Stimulated activated CD8-positive, alpha-beta memory T cell treated with anti-CD3 and anti-CD28 coated beads, Interleukin-4, amount 100 ng/mL, for 24 hours (primary cell): ENCODE measurements at regions not wholly inside any gene's neighbourhood (a gene's known extent, or its start where the extent isn't known, plus 50 kb on each side); places are given as distances from the start of the nearest gene placed in this dataset.
"Not testable (repeated sequence)": the region's sequence is repeated elsewhere in the genome, so short reads cannot be mapped to it uniquely, and the experiment has no call there.

Experiments
- DNase-seq: peaks from one replicate; pipeline ENCODE4 v3.0.0-alpha.2; 2020; ENCODE audit warnings: low read depth

- DNase-seq, result no peak
These were observed 658.4 kb upstream of the MIR17HG start for GRCh38 chr13:90689111-90689510.

DNA sequence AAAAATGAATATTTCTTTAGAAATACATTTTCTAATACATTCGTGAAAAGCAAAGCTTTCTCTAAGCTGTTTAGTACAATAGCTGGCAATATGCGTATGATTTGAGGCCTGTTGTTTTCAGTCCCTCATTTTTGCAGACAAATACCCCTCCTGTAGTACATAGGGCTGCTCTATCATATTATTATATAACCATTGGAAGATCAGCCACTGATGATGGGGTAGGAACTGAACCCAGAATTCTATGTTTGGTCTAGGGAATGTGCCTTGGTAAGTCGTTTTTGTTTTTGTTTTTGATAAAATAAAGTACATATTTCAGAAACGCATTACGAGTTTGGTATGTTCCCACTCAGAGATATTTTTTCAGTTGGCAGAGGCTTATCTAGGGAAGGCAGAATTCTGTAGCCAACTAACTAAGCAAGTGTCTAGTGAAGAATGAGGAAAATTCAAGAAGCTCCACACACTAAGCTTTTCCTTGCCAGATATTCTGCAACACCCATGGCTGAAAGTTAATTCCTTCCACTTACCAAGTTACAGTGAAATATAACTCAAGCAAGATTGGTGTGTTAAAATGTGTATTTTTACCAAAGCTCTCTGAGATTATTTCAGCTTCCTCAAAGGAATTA, 656.9 kb upstream of the MIR17HG start:
- DNase-seq, result no peak

DNA sequence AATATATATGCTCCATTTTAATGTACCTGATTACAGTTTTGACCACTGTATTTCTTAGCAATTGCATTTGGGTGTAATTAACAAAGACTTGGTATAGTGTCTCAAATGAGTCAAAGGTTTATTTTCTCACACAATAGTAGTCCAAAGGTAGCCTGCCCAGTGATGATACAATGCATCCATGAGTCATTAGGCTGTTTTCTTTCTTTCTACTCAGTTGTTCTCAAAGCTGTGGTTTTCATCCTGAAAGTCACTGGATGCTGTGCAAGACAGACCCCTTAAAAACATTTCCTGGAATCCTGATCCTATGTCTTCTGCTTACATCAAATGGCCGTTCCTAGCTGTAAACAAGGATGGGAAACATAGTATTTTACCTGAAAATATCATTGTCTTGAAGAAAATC, 651.2 kb upstream of the MIR17HG start:
- DNase-seq, result no peak

GRCh38 chr13:90696656-90697055, 650.8 kb upstream of the MIR17HG start:
- no peak for DNase-seq

DNA sequence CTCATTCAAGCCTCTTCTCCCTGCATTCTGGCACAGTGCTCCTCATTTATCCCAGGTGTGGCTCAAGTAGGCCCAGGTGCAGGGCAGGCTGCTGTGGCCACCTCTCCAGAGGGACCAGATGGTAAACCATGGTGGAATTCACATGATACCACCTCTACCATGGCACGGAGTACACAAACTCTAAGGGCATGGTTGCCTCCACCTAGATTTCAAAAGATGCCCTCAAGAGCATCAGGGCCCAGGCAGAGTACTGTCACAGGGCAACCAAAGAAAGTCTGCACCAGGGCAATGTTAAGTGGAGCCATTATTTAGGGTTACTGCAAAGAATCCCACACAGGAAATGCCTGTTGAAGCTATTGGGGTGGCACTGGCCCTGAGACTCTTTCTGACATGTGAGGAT, 647.1 kb upstream of the MIR17HG start:
- no peak for DNase-seq

GRCh38 chr13:90701264-90701663, 646.2 kb upstream of the MIR17HG start:
- no peak for DNase-seq

DNA sequence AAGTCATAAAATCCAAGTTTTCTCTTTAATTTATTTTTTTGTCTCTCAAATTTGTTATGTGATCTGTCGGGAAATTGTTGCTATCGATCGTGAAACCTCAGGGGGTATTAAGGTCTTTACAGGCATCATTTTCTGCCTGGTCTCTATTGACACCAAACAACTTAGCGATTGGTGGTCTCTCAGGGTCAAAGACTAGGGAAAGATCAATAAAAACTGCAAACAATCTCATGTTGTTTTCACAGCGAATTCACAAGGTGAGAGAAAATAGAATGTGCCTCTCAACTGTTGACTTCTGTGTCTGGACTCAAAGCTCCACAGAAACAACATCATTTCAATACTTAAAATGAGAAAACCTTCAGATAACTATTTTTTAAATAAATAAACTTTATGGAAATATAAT, 645.4 kb upstream of the MIR17HG start:
- no peak for DNase-seq

GRCh38 chr13:90706631-90707030, 640.9 kb upstream of the MIR17HG start:
- DNase-seq, result no peak

DNA sequence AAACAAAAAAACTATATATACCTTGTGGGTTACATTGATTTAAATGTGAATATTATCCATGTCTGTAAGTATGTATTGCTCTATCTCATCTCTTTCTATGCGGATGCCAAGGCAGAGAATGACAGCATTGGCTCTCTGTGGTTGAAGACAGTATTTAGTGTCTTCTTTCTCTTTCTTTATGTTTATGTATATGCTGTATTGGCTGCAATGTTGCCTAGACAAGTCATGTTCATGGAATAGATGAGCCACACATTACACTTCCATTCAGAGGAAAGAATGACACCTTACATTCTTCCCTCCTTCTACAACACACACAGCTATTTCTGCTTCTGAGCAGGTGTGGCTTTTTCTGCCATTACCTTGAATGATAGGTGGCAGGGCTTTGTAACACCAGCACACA, 639.4 kb upstream of the MIR17HG start:
- DNase-seq, result no peak

GRCh38 chr13:90709319-90709718, 638.2 kb upstream of the MIR17HG start:
- DNase-seq, result no peak

GRCh38 chr13:90710164-90710759, 637.2 kb upstream of the MIR17HG start:
- no peak for DNase-seq

DNA sequence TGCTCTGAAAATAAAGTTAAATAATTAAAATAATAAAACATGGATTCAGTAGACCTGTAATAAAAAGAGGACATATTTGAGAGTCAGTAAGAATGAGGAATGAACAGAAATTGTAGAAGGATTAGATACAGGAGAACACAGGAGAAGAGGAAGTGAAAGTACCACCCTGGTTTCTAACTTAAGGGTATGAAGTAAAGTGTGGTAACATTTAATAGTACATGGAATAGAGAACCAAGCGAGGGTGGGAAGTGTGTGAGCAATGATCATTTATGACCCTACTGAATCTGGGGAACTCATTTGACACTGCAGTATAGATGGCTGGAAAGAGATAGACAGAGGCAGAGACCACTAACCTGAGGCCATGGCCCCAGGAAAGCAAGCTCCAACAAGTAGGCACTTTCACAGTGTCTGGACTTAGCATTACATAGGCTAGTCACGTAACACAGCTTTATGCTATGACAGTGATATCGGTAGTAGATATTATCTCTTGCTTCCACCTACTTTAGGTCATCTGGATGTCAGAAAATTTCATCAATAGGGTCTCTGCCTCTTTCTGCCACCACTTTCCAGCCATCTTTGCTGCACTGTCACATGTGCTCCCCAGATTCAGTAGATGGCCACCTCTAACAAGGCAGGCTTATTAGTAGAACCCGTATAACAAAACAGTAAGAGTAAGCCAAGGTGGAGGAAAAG, 633.9 kb upstream of the MIR17HG start:
- no peak for DNase-seq

- no peak for DNase-seq
These were observed 632.0 kb upstream of the MIR17HG start for GRCh38 chr13:90715485-90715884.

- DNase-seq, result no peak
These were observed 630.0 kb upstream of the MIR17HG start for GRCh38 chr13:90717451-90717936.

GRCh38 chr13:90719461-90719860, 628.0 kb upstream of the MIR17HG start:
- DNase-seq, result no peak

DNA sequence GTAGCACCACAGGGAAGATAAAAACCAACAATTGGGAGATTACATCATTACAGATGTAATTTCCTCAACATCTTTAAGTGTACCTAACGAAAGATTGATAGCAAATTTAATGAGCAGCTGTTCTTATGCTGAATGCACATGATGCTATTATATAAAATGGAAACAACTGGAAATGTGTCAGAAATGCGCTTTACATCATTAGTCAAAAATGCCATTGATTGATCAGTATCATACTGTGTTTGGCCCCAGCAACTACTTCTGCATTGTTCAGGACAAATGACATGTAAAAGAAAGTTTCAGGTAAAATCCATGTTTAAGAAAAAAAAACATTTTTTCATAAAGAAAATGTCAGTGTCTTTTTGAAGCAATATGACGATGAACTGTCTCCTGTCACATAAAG, 625.5 kb upstream of the MIR17HG start:
- no peak for DNase-seq

DNA sequence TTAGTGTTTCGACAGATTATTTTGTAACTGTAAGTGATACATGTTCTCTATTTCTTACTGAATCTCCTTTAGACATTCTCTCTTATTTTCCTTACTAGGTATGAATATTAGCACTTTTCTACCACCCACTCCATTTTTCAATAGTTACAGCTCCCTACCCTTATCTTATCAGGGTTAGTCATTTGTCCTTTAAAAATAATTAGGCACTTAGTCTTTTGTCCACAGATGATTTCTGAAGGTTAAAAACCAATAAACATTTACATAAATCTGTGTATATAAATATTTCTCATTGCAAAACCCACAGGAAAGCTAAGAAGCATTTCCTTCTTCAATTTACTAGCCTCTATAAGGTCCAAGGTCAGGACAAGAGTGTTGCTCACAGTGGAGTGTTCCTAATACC, 624.1 kb upstream of the MIR17HG start:
- DNase-seq, result no peak

DNA sequence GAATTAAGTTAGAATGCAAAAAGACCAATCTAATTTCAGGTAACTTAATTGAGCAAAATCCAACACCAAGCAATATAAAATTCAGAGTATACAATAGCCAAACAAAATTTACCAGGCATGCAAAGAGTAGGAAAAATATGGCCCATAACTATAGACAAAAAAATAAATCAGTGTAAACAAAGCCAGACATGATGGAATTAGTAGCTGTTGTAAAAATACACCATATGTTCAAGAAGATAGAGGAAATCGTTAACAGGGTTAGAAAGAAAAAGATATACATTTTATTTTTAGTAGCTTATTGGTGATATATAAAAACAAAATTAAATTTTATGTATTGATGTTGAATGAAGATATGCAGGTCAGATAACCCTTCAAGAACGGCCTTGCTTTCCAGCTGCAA, 621.1 kb upstream of the MIR17HG start:
- no peak for DNase-seq

- no peak for DNase-seq
These were observed 615.4 kb upstream of the MIR17HG start for GRCh38 chr13:90732049-90732448.

DNA sequence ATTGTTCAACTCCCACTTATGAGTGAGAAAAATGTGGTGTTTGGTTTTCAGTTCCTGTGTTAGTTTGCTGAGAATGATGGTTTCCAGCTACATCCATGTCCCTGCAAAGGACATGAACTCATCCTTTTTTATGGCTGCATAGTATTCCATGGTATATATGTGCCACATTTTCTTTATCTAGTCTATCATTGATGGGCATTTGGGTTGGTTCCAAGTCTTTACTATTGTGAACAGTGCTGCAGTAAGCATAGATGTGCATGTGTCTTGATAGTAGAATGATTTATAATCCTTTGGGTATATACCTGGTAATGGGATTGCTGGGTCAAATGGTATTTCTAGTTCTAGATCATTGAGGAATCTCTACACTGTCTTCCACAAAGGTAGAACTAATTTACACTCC, 613.0 kb upstream of the MIR17HG start:
- not testable (repeated sequence) for DNase-seq

DNA sequence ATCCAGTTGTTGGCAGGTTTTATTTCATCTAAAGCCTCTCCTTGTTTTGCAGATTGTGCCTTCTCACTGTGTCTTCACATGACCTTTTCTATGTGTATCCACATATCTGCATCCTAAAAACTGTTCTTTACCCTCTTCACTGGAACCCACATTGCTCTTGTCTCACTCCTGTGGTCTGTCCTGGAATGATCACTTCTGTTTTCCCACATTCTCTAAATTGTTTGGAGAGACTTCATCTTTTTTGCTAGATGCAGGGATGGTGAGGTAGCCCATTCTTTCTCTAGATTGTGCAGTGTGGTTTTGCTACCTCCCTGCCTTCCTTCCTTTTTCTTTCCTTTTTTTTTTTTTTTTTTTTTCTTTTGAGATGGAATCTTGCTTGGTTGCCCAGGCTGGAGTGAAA, 608.6 kb upstream of the MIR17HG start:
- DNase-seq, result no peak

- no peak for DNase-seq
These were observed 607.4 kb upstream of the MIR17HG start for GRCh38 chr13:90740099-90740498.

DNA sequence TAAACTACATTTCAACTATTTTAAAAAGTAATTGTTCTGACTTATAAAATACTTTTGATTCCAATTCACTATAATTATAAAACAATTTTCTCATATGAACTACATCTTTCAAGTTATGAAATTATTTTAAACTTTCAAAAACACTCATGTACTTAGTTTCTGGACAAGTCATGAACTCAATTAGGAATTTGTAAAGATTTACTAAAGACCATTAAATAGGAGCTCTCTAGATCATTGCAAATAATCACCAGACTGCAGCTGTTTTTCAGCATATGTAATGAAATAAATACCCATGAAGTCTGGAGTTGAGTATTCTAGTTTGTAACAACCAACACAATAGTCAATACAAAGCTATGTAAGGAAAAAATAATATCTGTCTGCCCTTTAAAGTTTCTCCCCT, 605.1 kb upstream of the MIR17HG start:
- no peak for DNase-seq

GRCh38 chr13:90746230-90746629, 601.3 kb upstream of the MIR17HG start:
- DNase-seq, result no peak
